Fibroblast of pulmonary artery (primary cell): ENCODE measurements at regions not wholly inside any gene's neighbourhood (a gene's known extent, or its start where the extent isn't known, plus 50 kb on each side); places are given as distances from the start of the nearest gene placed in this dataset.

Source experiments
- DNase-seq: peaks from one replicate; pipeline ENCODE4 v3.0.0-alpha.2; 2010; ENCODE audit warnings: low read depth
- H3K4me3 ChIP-seq: replicated peaks from 2 replicates; pipeline ENCODE4 v1.5.1; 2011; ENCODE audit warnings: low read depth, mild to moderate bottlenecking, control low read depth, low read length, moderate library complexity
- TF ChIP-seq, protein P1 (sequence below): IDR thresholded peaks from 2 replicates; pipeline ENCODE4 v1.5.1; 2011; ENCODE audit warnings: mild to moderate bottlenecking, control low read depth, low read length, inconsistent platforms; ENCODE audit errors: missing control alignments

DNA sequence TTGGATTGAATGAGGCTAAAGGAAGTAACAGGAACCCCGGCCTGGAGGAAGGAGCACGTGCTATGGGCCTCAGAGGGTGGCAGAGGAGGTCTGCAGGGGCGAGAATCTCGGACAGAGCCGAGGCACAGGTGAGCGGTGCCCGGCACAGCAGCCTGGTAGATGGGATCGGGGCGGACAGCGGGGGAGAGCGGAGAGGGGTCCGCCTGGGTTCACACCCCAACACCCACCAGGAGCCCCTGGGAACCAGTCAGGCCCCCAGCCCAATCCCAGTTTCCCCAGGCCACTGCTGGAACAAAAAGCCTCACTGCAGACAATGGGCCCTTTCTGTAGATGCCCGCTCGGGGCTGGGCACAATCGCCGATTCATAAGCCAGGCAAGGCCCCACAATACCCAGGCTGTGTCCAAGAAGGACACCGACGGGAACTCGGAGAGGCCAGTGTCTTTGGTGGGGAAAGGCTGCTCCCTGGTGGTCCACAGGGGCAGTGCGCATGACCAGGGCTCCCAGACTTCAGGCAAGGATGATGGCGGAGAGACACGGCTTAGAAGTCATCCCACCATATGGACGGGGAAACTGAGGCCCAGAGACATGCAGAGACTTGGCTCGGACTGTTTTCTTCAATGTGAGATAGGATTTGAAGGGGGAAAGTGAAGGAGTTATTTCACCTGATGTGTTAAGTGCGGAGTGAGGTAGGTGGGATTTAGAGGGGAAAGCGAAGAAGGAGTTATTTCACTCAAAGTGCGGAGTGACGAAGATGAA lies 106.9 kb upstream of the GPR26 start:
- no peak overlapping the region for H3K4me3 ChIP-seq
- DNase-seq, result peak; percentile 66
- TF ChIP-seq, protein P1, sequence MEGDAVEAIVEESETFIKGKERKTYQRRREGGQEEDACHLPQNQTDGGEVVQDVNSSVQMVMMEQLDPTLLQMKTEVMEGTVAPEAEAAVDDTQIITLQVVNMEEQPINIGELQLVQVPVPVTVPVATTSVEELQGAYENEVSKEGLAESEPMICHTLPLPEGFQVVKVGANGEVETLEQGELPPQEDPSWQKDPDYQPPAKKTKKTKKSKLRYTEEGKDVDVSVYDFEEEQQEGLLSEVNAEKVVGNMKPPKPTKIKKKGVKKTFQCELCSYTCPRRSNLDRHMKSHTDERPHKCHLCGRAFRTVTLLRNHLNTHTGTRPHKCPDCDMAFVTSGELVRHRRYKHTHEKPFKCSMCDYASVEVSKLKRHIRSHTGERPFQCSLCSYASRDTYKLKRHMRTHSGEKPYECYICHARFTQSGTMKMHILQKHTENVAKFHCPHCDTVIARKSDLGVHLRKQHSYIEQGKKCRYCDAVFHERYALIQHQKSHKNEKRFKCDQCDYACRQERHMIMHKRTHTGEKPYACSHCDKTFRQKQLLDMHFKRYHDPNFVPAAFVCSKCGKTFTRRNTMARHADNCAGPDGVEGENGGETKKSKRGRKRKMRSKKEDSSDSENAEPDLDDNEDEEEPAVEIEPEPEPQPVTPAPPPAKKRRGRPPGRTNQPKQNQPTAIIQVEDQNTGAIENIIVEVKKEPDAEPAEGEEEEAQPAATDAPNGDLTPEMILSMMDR, result peak; percentile 98

DNA sequence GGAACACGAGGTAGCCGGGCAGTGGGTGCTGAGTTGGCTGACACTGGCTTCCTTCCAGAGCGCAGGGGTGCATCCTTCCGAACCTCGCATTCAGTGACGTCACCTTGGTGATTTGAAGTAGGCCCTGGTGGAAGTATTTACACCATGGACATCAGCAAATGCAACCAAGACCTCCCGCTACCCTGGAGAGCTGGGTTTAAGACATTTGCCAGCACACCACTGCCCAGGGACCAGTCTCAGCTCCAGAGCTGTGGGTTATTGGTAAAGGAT lies 106.4 kb upstream of the GPR26 start:
- H3K4me3 ChIP-seq, result no peak overlapping the region
- no peak for DNase-seq
- TF ChIP-seq, protein P1, result no peak

DNA sequence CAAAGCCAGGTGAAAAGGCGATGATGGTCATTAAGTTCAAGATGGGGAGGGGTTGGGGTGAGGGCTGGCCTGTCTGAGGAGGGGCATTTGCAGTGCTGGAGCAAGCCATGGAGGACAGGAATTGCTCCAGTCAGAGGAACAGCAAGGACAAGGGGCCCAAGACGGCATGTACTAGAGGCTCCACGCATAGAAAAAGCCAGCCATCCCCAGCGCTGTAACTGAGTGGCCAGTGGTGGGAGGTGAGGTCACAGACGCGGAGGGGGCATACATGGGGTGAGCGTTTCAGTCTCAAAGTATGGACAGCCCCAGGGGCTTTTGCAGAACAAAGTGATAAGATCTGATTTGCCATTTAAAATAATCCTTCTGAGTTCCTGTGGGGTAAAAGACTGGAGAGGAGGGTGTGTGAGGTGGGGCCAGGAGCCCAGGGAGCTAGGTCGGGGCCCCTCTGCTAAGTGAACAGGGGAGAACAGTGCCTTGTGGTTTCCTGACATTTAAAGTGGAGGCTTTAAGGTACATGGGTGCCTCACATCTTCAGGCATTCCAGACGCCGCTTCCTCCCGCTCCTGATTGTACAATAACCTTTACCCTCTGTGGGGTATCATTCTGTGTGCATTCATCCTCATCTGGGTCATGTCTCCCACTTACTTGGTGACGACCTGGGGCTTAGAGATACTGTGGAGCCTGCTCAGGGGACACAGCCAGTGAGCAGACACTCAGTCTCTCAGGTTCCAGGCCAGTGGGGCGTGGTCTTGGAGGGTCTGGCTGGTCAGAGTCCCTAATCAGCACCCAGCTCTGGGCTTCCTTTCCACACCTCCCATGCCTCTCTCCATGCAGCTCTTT lies 105.6 kb upstream of the GPR26 start:
- no peak for DNase-seq
- TF ChIP-seq, protein P1, result no peak
- no peak overlapping the region for H3K4me3 ChIP-seq

DNA sequence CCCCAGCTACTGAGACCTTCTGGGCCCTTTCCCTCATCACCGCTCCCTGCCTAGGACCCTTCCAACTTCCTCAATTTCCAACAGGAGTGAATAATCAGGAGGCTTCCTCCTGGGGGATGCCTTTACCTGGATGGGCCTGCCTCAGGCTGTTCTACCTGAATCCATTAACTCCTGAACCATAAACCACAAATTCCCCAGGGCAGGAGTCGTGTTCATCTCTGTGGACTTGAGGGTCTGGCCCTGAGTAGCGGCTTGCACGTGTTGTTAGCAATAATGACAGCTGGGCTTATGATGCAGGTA lies 105.1 kb upstream of the GPR26 start:
- TF ChIP-seq, protein P1, result no peak
- H3K4me3 ChIP-seq, result no peak overlapping the region
- no peak for DNase-seq

DNA sequence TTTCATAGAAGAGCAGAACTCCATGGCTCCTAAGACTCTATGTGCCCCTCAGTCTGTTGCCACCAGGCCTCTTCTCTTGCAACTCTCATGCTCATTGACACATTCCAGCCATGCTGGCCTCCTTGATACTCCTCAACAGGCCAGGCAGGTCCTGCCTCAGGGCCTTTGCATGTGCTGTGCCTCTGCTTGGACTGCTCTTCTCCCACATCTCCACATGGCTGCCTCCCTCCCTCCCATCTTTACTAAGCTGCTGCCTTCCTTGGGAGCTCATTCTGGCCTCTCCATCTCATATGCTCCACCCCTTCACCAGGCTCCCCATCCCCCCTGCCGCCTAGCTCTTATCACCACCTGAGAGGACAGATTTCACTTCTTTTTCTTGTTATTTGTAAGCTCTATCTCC lies 103.8 kb upstream of the GPR26 start:
- DNase-seq, result no peak
- H3K4me3 ChIP-seq, result no peak overlapping the region
- TF ChIP-seq, protein P1, result no peak

DNA sequence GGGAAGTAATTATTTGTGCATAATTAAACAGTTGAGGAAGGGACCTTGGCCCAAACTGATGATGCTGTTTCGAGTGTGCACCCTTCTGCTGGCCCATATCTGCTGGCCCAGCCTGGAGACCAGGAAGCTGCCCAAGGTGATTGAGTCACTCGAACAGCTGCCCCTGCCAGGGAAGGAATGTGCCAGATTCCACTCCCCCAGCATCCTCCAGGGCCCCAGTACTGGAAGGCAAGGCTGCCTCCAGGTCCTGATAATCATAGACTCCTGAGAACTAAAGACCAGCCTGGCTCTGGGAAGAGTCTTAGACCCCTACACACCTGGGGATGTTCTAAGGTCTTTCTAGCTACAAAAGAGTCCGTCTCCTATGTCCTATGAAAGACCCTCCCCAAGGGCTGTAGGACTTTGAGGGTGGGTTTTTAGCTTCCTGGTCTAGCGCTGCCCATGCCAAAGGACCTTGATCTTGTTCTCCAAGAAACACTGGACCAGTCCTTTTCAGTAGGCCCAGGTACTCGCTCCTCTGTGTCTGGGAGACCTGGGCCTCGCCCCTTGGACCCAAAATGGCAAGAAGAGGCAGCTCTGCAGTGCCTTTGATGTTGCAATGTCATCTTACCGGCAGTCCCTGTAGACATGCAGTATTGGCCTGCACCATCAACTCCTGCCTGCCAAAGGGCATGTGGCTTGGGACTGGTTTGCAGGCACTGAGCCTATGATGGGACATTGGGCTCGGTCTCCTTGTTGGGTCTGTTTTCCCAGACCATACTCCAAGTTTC lies 103.2 kb upstream of the GPR26 start:
- no peak overlapping the region for H3K4me3 ChIP-seq
- no peak for DNase-seq
- TF ChIP-seq, protein P1, result no peak
